Bone marrow (tissue), 2 donors: ENCODE measurements at regions not wholly inside any gene's neighbourhood (a gene's known extent, or its start where the extent isn't known, plus 50 kb on each side); places are given as distances from the start of the nearest gene placed in this dataset.

Source experiments
- DNase-seq, 2 donors: peaks; one replicate each; lab custom pipeline; 2025; lab: John Stamatoyannopoulos, UW

DNA sequence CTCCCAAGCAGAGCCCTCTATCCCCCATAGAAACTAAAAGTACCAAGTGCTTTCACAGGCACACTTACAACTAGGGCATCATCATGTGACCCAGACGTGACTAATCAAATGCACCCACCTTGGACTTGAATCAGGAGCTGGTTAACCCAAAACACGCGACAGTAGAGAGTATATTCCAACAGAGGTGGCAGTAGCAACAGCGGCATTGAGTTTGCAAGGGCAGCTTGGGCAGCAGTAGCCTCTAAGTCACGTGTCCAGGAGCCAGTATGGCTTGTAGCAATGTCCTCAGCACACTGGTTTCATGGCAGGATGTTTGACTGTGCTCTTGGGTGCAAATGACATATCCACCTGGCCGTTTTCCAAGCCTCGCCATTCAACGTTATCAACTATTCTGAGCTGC is 73.4 kb upstream of the DNAH5 start:
- no peak for DNase-seq

DNA sequence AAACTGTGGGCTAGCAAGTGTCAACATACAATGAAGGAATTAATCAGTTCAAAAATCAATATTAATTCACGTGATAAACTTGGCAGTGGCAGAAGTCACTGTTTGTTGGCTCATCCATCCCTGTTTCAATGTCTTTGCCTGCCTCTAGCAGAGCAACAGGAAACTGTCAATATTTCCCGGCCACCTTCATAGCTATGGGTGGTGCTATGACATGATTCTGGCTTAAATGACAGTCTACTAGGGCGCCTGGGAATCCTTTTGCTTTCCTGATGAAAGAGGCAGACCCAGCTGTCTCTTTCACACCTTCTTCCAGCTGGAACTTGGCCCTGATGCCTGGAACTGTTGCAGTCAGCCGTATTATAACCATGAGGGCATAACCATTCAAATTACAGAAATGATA is 72.1 kb upstream of the DNAH5 start:
- DNase-seq = no peak

DNA sequence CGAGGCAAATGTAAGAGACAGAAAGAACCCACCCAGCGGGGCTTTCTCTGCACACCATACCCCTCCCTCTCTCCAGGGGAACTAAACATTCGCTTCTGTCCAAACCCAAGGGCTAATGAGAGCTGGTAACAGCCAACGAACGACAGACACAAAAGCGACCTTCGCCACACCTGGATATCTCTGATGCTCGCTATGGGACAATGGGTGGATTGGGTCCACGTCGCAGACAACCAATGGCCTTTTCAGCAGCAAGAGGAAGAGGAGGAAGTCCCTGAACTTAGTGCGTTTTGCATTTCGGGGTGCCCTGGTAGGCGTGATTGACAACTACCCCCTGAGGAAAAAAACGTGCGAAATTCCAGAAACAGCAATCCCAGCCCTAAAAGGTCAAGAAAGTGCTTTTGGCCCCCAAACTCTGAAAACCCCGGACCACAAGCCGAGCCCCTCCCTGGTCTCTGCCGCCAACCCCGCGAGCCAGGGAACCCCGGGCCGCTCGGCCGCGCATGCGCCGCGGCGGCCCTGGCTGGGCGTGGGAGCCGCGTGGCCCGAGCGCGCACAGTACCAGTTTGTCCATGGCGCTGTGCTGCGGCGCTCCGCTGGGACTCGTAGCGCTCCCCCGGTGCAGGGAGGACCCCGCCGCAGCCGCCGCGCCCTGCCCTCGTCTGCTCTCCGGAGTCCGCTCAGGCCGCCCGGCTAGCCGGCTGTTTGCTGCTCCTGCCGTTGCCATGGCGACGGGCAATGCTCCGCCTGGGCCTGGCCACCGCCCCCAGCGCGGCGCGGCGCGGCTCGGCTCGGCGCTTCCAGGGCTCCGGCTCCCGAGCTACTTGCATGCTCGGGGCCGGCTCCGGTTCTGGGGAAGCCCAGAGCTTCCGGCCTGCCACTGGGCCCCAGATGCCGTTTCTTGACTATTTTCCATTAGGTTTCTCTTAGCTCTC is 66.9 kb upstream of the DNAH5 start:
- DNase-seq = peak; percentile 1 to 14

DNA sequence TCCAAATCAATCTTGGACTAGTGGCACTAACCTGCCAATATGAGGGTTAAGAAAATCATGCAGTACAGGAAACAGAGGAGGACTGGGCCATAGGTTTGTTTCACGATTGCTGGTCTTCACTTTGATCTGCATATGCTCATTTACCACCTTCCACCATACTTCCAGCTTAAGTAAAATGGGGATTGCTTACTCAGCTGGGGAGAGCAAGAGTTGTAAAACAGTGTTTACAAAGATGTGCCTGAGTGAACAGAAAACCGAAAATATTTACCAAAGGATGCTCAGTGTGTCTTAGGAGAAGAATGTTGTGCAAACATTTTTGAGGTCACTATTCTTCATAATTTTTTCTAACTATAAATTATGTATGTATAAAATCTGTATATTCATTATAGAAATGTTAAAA is 65.1 kb upstream of the DNAH5 start:
- DNase-seq = no peak

DNA sequence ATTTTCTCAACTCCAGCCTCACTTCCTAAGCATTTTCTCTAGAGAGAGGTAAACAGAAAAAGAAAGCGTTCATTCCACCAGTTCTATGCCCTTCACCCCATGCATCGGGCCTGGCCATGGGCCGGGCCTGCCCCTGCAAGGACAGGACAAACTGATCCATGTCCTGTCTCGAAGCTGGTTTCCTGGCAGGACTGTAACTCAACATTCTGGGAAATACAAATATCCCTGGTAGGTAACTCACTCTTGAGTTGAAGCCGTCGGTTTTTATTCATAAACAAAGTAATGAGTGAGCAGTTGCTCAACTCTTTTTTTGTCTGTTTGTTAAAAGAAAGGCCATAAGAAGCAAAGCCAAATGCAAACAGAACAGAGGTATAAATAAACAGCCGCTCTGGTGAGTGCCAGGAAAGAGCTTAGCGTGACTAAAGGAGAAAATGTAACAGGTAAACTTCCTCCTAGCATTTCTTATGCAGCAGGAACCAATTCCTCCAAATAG is 64.4 kb upstream of the DNAH5 start:
- no peak for DNase-seq

DNA sequence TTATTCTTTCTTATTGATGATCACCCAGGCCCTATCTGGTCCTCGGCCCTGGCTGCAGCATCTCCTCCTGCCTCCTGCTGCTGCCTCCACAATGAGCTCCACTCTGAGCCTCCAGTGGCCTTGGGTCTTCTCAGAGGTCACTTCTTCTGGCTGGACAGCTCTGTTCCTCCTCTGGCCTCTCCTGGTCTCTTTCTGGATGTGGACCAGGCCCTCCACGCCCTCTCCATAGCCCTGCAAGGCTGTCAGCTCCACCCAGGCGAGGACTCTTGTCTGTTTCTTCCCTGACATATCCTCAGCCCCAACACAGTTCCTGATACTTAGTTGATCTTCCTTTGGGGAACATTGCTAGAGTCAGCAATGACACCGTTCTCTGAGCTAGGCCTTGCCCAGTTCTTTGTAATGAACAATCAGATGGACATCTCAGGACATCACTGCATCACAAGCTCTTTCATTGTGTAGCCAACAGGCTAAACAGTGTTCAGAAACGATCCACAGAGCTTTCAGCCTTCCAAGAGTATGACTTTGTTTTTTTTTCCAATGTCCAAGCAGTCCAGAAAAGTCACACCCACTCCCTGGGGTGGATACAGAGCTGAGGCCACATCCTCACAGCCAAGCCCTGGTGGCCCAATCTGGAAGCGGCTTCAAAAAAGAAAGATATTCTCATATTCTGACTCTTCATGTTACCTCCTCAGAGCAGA is 62.5 kb upstream of the DNAH5 start:
- DNase-seq = no peak

DNA sequence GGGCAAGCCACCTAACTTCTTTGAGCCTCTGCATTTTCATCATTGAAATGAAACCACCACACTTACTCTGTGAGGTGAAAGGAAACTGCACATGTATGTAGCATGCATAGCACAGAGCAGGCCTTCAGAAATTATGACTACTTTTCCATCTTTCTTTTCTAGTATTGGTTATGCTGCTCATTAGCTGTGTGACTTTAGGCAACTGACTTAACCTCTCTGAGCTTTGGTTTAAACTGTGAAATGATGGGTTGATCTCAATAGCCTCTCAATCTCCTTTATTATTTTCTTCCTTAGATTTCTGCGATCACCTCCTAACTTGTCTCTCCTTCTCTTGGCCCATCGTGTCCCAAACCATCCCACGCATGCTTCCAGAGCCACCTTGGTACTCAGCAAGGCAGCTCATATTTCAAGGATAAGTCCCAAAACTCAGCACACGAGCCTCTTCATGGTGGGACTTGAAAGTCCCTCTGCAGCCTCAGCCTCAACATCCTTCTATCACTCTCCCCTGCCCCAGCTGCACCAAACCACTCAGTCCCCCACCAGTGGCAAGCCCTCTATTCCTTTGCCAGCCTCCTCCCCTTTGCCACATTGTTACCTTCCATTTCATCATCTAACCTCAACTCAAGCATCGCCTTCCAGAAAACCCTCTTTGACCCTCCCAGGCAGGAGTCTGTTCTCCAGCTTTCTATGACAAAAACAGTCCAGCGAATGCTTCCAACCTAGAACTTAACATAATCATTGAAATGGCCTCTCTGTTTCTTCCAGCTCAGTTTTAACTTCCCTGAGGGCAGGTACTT is 60.3 kb upstream of the DNAH5 start:
- DNase-seq = no peak

DNA sequence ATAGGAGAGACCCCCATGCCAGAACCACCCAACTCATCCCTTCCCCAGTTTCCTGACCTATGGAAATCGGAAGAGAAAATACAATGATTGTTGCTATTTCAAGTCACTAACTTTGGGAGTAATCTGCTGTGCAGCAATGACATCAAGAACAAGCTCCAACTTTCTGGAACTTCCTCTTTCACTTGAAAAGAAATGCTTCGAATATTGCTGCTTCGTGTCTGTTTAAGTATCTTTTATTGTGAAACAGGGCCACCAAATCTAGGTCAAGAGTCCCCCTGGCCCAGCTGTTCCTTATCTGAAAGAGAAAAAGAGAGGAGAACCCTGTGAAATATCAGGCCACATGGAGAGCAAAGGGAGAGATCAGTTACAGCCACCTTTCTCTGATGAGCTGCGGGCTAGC is 59.4 kb upstream of the DNAH5 start:
- DNase-seq = no peak

DNA sequence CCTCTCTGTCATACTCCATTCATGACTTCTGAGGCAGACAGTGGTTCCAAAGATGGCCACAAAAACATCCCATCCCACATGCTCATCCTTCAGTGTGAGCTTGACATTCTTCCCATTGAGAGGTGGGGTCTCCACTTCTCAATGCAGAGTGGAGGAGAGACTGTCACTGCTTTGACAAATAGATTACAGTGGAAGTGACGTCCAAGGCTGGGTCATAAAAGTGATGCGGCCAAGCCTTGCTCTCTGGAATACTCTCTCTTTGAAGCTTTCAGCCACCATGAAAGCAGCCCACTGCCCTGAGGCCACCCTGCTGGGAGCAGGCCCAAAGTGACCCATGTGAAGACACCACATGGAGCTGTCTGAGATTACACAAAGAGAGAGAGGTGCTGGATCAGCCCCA is 59.0 kb upstream of the DNAH5 start:
- DNase-seq = no peak

DNA sequence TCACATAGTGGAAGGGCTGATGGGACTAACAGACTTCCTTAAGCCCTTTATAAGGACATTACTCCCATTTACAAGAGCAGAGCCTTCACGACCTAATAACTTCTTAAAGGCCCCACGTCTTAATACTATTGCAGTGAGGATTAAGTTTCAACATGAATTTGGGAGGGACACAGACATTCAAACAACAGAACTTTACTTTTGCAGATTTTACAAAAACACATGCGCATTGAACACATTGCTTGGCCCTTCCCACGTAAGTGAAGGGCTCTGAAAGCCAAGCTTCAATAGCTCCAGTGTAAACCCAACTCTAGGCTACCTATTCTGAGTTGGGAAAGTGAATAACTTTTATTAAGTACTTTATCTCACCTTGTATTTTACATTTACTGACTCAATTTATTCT is 53.8 kb upstream of the DNAH5 start:
- DNase-seq = no peak

DNA sequence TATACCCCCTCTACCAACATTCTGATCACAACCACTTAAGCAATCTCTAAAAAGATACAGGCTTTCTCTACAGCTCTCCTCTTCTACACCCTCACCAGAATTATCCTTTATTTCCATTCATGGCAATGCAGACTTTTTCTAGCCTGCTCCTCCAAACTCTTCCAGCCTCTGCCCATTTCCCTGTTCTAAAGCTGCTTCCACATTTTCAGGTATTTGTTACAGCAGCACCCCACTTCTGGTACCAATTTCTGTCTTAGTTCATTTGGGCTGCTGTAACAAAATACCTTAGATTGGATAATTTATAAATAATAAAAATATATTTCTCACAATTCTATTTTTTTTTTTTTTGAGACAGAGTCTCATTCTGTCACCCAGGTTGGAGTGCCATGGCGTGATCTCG is 53.0 kb upstream of the DNAH5 start:
- DNase-seq = no peak

DNA sequence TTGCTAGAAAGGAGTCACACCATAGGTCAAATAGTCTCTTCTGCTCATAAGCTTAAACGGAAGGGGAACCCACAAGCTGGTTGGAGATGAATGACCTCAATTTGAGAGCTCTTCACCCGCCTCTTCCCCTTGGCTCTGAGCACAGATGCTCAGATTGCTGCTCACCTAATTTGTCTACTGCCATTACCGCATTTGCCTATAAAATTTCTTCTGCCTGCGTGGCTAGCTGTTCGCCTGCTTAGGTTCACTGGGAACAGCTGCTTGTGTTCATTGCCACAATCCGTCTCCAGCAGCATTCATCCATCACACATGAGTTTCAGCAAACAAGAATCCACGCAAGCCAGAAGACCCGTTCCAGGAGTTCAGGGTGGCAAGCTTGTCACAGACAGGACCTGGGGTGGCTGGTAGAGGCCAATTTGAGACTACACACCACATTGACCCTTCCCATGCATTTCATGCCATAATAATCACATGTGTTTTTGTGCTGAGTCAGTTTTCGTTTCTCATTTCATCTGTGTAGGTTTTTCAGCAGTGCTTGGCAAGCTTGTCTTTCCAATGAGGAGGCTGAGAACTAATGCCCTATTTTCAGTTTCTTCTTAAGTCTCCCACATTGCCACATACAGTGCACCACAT is 50.2 kb upstream of the DNAH5 start:
- no peak for DNase-seq
